ENCODE measurements at regions not wholly inside any gene's neighbourhood (a gene's known extent, or its start where the extent isn't known, plus 50 kb on each side); places are given as distances from the start of the nearest gene placed in this dataset.

DNA sequence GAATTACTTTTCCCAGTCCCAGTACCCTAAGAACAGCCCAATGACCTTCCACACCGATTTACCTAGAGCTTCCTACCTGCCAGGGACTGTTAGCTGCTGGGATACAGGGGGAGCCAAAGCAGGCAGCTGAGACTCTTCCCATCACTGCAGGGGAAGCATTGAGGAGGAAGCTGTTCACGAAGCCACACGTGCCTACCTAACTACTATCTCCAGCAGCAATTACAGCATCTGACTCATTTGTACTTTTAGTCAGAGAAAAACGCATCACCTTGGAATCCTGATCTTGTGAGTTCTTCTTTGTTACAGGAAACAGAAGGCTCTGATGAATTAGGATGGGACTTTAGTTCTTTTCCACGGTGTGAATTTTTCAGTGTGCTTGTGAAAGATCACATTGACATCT, 113.7 kb upstream of the DHX40 start:
- DNase-seq = no peak

GRCh38 chr17:59454633-59455105, 110.7 kb upstream of the DHX40 start:
- DNase-seq = no peak

DNA sequence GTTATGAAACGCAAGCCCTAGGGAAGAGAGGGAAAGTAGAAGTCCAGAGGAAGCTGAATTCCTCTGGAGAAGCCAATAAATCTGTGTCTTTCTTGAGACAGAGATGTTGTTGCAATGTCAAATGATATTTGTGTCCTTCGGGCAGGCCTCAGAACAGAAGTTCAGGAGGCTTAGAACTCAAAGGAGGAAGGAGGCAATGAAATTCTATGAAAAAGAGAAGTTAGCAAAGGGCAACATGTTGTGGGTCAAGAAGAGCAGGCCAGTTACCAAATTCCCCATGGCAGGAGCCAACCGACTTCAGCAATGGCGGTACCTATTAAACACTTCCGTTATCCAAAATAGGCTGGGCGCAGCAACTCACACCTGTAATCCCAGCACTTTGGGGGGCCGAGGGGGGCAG, 109.0 kb upstream of the DHX40 start:
- no peak for DNase-seq

DNA sequence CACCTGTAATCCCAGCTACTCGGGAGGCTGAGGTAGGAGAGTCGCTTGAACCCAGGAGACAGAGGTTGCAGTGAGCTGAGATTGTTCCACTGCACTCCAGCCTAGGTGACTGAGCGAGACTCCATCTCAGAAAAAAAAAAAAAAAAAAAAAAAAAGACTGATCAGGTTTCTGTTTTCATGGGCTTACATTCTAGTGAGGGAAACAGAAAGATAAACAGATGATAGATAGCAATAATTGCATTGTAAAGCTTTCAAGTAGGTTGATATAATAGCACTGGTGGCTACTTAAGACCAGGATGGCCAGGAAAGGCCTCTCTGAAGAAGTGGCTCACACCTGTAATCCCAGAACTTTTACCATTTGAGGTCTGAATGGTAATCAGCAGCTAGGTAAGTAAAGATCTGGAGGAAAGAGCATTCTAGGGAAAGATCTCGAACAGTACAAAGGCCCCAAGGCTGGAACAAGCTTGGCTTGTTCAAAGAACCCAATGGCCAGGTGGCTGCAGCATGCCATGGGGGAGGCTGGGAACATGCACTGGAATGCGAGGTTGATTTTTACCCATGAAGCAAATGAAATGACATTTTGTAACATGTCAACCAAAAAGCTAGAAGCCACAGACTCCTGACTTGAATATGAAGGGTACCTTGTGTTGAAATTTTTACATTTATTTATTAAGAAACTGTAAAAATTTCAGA, 108.3 kb upstream of the DHX40 start:
- no peak for DNase-seq

DNA sequence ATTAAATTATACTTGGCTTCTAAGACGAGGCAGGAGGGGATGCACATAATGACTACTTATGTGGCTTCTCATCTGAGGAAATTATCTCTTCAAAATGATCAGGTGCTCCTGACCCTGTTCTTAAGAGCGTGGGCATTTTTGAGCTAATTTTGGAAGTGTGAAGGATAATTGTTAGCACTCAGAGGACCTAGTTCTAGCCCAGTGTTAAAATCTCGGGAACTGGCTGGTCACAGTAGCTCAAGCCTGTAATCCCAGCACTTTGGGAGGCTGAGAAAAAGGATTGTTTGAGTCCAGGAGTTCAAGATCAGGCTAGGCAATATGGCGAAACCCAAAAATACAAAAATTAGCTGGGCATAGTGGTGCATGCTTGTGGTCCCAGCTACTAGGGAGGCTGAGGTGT, 103.0 kb upstream of the DHX40 start:
- DNase-seq = no peak

- DNase-seq = no peak
Measured at GRCh38 chr17:59464246-59464645, 101.2 kb upstream of the DHX40 start.

DNA sequence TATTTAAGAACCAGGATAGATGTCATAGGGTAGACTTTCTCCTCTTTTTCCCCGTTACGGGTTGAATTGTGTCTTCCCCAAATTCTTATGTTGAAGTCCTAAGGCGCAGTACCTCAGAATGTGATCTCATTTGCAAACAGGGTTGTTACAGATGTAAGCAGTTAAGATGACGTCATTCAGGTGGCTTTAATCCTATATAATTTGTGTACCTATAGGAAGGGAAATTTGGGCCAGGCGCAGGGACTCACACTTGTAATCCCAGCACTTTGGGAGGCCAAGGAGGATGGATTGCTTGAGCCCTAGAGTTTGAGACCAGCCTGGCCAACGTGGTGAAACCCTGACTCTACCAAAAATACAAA, 99.5 kb upstream of the DHX40 start:
- no peak for DNase-seq

GRCh38 chr17:59466946-59467801, 98.2 kb upstream of the DHX40 start:
- DNase-seq = no peak

- DNase-seq = no peak
Measured at GRCh38 chr17:59469786-59470485, 95.5 kb upstream of the DHX40 start.

GRCh38 chr17:59470624-59471297, 94.6 kb upstream of the DHX40 start:
- no peak for DNase-seq

DNA sequence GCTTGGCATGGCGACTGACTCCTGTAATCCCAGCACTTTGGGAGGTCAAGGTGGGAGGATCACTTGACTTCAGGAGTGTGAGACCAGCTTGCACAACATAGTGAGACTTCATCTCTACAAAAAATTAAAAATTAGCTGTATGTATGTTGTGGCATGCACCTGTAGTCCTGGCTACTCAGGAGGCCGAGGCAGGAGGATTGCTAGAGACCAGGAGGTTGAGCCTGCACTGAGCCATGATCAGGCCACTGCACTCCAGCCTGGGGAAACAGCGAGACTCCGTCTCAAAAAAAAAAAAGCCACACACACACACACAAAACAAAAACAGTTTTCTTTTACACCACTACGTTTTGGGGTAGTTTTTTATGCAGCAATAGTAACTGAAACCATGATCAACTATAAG, 89.0 kb upstream of the DHX40 start:
- DNase-seq = no peak

DNA sequence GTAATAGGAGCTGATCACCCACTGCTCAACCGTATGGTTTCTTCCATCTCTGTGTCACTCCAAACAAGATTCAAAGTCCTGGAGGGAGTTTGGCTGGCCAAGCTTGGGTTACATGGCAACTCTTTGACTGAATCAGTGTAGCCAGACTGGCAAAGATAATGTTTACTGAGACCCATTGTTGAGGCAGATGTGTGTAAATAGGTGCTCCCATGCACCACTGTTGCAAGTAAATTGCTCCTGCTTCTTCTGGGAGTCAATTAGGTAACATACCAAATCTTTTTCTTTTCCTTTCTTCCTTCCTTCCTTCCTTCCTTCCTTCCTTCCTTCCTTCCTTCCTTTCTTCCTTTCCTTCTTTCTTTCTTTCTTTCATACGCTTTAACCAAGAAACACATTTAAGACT, 86.3 kb upstream of the DHX40 start:
- no peak for DNase-seq

DNA sequence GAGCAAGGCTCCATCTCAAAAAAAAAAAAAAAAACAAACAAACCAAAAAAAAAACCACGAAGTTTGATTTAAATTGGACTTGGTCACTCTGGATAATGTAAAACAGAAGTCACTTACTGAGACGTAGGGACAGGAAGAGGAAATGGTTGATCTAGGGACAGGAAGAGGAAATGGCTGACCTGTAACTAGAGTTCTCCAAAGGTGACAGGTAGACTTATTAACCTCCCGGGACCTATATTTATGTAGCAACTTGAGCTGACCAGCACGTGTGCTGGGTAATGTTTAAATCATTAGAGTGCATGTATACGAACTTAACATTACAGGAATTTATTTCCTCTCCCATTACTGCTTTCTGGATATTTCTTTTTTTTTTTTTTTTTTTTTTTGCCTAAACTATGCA, 81.5 kb upstream of the DHX40 start:
- DNase-seq = no peak

- no peak for DNase-seq
Measured at GRCh38 chr17:59485015-59485414, 80.4 kb upstream of the DHX40 start.

DNA sequence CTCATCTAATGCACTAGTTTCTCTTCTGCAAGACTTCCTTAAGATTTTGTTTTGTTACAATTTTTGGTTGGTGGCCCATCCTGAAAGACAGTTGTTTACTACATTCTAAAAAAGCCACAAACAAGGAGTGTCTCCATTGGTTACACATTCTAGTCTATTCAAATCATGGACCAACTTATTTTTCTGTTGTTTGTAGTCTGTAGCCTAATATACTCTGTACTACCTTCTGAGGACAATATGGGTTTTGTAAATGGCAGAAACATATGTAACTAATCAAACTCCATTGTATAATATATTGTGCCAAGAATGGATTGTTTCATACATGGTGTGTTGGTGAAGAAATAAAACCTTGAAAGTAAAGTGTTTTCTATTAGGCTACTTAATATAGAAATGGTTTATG, 79.5 kb upstream of the DHX40 start:
- DNase-seq = no peak

- no peak for DNase-seq
Measured at GRCh38 chr17:59487161-59487873, 78.1 kb upstream of the DHX40 start.

- no peak for DNase-seq
Measured at GRCh38 chr17:59488805-59489204, 76.6 kb upstream of the DHX40 start.

DNA sequence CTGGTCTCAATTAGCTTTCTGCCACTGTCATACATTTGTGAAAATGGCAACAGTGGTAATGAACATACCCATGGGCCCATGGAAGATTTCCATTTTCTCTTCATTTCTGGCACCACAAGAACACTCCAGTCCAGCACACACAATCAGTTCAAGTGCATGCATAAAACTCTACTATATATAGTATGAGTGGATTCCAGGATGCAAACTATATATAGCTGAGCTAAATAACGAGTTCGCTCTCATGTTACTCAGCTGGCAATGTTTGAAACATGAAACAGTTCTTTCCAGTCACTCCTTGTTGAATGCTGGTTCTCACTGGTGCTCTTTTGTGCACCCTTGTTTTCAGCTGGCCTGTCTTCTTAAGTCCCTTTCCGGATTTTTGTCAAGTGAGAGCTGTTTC, 75.2 kb upstream of the DHX40 start:
- DNase-seq = no peak

GRCh38 chr17:59491353-59492090, 73.9 kb upstream of the DHX40 start:
- no peak for DNase-seq

DNA sequence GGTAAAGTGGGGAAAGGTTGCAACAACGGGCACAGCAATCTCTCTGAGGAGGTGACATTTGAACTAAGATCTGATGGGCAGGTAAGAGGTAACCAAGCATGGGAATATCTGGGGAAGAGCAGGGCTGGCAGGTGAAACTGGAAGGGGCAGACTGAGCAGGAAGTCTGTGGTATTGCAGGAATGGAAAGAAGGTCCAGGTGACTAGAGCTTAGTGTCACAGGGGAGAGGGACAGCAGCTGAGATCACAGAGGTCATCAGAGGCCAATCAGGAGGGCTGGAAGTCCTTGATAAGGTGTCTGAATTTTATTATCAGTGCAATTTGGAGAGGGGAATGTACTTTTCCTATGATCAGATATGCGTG, 73.3 kb upstream of the DHX40 start:
- no peak for DNase-seq

- no peak for DNase-seq
Measured at GRCh38 chr17:59493867-59494266, 71.5 kb upstream of the DHX40 start.

DNA sequence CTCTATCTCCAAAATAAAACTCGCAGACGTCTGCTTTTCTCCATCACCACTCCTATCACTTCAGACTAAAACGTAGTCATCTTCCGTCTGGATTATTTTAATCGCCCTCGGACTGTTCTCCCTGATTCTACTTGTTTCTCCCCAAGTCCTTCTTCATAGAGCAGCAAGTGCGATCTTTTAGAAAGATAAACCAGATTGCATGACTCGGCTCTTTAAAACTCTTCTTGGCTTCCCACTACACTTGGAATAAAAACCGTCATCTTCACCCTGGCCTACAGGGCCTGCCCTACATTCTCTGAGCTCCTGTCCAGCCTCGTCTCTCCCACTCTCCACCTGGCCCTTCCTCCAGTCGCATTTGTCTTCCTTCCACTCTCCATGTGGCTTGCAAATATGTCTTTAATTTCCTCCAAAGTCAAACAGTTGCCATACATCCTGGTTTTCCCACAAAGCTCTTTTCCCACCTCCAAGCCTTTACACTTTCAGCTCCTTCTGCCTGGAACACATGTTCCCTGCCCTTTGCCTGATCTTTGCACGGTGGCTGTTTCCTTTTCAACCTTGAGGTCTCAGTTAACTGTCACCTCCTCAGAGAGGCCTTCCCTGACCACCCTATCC, 70.5 kb upstream of the DHX40 start:
- DNase-seq = no peak
